Fibroblast of villous mesenchyme (primary cell): ENCODE measurements at regions not wholly inside any gene's neighbourhood (a gene's known extent, or its start where the extent isn't known, plus 50 kb on each side); places are given as distances from the start of the nearest gene placed in this dataset. TPM values are rescaled to one million over a fixed set of nuclear protein-coding genes. Genes with fewer than 3 reads are reported as not detected.

Source experiments
- DNase-seq: peaks from one replicate; pipeline ENCODE4 v3.0.0-alpha.2; 2010; ENCODE audit warnings: low read depth
- H3K4me3 ChIP-seq: 2 replicates; pipeline ENCODE4 v1.5.1; 2011; ENCODE audit warnings: low read depth, mild to moderate bottlenecking, low read length
- CTCF ChIP-seq: IDR thresholded peaks from 2 replicates; pipeline ENCODE4 v1.5.1; 2012; ENCODE audit warnings: low read depth, mild to moderate bottlenecking, low read length; ENCODE audit not compliant: insufficient read depth
- small RNA-seq: library from RNA; depleted of rRNA; stranded (forward); fragments of <200 nt; gene quantifications from one replicate; pipeline ENCODE3, GENCODE V24; 2012

GRCh38 chr7:57384380-57384779, 65.6 kb upstream of the ZNF716 start:
- H3K4me3 ChIP-seq, result no peak overlapping the region
- no peak for TF ChIP-seq CTCF
- no peak for DNase-seq

- TF ChIP-seq CTCF, result no peak
- H3K4me3 ChIP-seq, result no peak overlapping the region
- no peak for DNase-seq
Observed at GRCh38 chr7:57385668-57386067, 64.3 kb upstream of the ZNF716 start.

GRCh38 chr7:57388761-57389160, 61.2 kb upstream of the ZNF716 start:
- TF ChIP-seq CTCF, result no peak
- no peak for DNase-seq
- no peak overlapping the region for H3K4me3 ChIP-seq

GRCh38 chr7:57398548-57398947, 51.4 kb upstream of the ZNF716 start:
- TF ChIP-seq CTCF, result no peak
- DNase-seq, result no peak
- no peak overlapping the region for H3K4me3 ChIP-seq

GRCh38 chr7:57399251-57399940, 50.6 kb upstream of the ZNF716 start:
- DNase-seq, result no peak
- TF ChIP-seq CTCF, result no peak
- no peak overlapping the region for H3K4me3 ChIP-seq

GRCh38 chr7:57399972-57400371, 50.0 kb upstream of the ZNF716 start:
- TF ChIP-seq CTCF, result no peak
- no peak for DNase-seq
- no peak overlapping the region for H3K4me3 ChIP-seq

Small RNAs in the stretch of these regions (small RNA-seq; reads per million reads assigned to genes)
- gene RNU7-157P, result not detected
